HCT116 (cell line): ENCODE measurements at regions not wholly inside any gene's neighbourhood (a gene's known extent, or its start where the extent isn't known, plus 50 kb on each side); places are given as distances from the start of the nearest gene placed in this dataset.

Experiments used
- ATAC-seq: fragments of 200-7000 bp; cut with Tn5 transposase; 2 replicates; pipeline ENCODE4 v1.9.1; 2020; ENCODE audit warnings: mild to moderate bottlenecking, moderate library complexity
- BruUV-seq: library from RNA; stranded (reverse); fragments of 400-500 nt; replicated peaks from 2 replicates; lab custom pipeline; 2021; lab: Mats Ljungman, UMichigan
- CTCF ChIA-PET: fragments of 300-600 bp; sonication (Branson Sonifier 250); formaldehyde crosslinking; loops from one replicate; lab custom pipeline; 2021; ENCODE audit warnings: antibody characterized with exemption; lab: Charles Lee
- POLR2A ChIA-PET: fragments of 300-600, 350-600 bp; sonication (Branson Sonifier 250); formaldehyde crosslinking; loops from one replicate; lab custom pipeline; 2021; ENCODE audit warnings: antibody characterized with exemption; lab: Charles Lee
- RAD21 ChIA-PET, 2 experiments: fragments of 300-600 bp; sonication (Branson Sonifier 250); formaldehyde crosslinking; loops; one replicate each; lab custom pipeline; 2023; ENCODE audit warnings: low total read pairs in 2 of 2; ENCODE audit not compliant: uncharacterized antibody in 2 of 2, unreplicated experiment in 2 of 2, low non-redundant PET in 1 of 2; lab: Charles Lee
- DNase-seq: peaks from one replicate; pipeline ENCODE4 v3.0.0-alpha.2; 2010; ENCODE audit warnings: low read depth, low spot score
- H2AFZ ChIP-seq: fragments of 200-600 bp; shearing (Covaris generic), sonication (generic); 2 replicates; pipeline ENCODE4 v1.6.1; 2017; ENCODE audit warnings: low read depth, mixed run types, mixed read lengths, antibody characterized with exemption, low read length; ENCODE audit not compliant: poor library complexity, severe bottlenecking
- H3K27ac ChIP-seq: 2 replicates; pipeline ENCODE4 v1.5.1; 2012; ENCODE audit warnings: low read depth, low read length
- H3K27me3 ChIP-seq: fragments of 200-600 bp; sonication (generic); 2 replicates; pipeline ENCODE4 v1.6.1; 2016; ENCODE audit warnings: mixed run types, low read length, mixed read lengths; ENCODE audit not compliant: insufficient read depth
- H3K36me3 ChIP-seq, 2 experiments: fragments of 200-500 bp in 1 of 2; fragments of 200-600 bp in 1 of 2; sonication (Bioruptor generic) in 1 of 2; sonication (generic) in 1 of 2; 2 replicates each; pipeline versions ENCODE4 v1.5.1 to v1.6.1; 2014 to 2016; ENCODE audit warnings: low read length in 2 of 2, inconsistent platforms in 1 of 2, mixed read lengths in 1 of 2, mixed run types in 1 of 2; ENCODE audit not compliant: insufficient read depth in 2 of 2, control insufficient read depth in 1 of 2
- H3K4me1 ChIP-seq, 2 experiments: fragments of 200-600 bp in 1 of 2; sonication (generic) in 1 of 2; 2 replicates each; pipeline versions ENCODE4 v1.5.1 to v1.6.1; 2012 to 2017; ENCODE audit warnings: low read length in 2 of 2, inconsistent platforms in 1 of 2, mild to moderate bottlenecking in 1 of 2, mixed read lengths in 1 of 2, mixed run types in 1 of 2, moderate library complexity in 1 of 2; ENCODE audit not compliant: insufficient read depth in 2 of 2, control insufficient read depth in 1 of 2
- H3K4me2 ChIP-seq: fragments of 200-600 bp; sonication (generic); 2 replicates; pipeline ENCODE4 v1.6.1; 2017; ENCODE audit warnings: mixed run types, low read length, mixed read lengths
- H3K4me3 ChIP-seq, 2 experiments: fragments of 200-600 bp in 1 of 2; sonication (generic) in 1 of 2; replicated peaks in 1 of 2; 2 replicates each; pipeline ENCODE4 v1.5.1; 2011 to 2016; ENCODE audit warnings: low read length in 2 of 2, control low read depth in 1 of 2, low read depth in 1 of 2, mild to moderate bottlenecking in 1 of 2, mixed read lengths in 1 of 2, mixed run types in 1 of 2
- H3K79me2 ChIP-seq: fragments of 200-600 bp; sonication (generic); 2 replicates; pipeline ENCODE4 v1.6.1; 2017; ENCODE audit warnings: mild to moderate bottlenecking, mixed run types, low read length, moderate library complexity, mixed read lengths; ENCODE audit not compliant: insufficient read depth
- H3K9ac ChIP-seq: fragments of 200-600 bp; sonication (generic); 2 replicates; pipeline ENCODE4 v1.6.1; 2016; ENCODE audit warnings: low read length, mixed read lengths
- H3K9me2 ChIP-seq: fragments of 200-600 bp; sonication (generic), shearing (Covaris generic); 2 replicates; pipeline ENCODE4 v1.6.1; 2017; ENCODE audit warnings: mixed run types, mild to moderate bottlenecking, moderate library complexity; ENCODE audit not compliant: insufficient read depth
- H3K9me3 ChIP-seq, 2 experiments: fragments of 200-500 bp in 1 of 2; fragments of 200-600 bp in 1 of 2; sonication (Bioruptor generic) in 1 of 2; sonication (generic) in 1 of 2; 2 replicates each; pipeline ENCODE4 v1.6.1; 2014 to 2017; ENCODE audit warnings: low read length in 2 of 2, mixed read lengths in 2 of 2, inconsistent platforms in 1 of 2, low read depth in 1 of 2, mild to moderate bottlenecking in 1 of 2, mixed run types in 1 of 2, moderate library complexity in 1 of 2; ENCODE audit not compliant: control insufficient read depth in 1 of 2, insufficient read depth in 1 of 2
- H4K20me1 ChIP-seq: fragments of 200-600 bp; sonication (generic), shearing (Covaris generic); 2 replicates; pipeline ENCODE4 v1.6.1; 2017; ENCODE audit warnings: mixed run types, mild to moderate bottlenecking, moderate library complexity; ENCODE audit not compliant: insufficient read depth
- CEBPB ChIP-seq: IDR thresholded peaks from 2 replicates; pipeline ENCODE4 v1.6.1; 2012; ENCODE audit warnings: low read depth
- EGR1 ChIP-seq: IDR thresholded peaks from 2 replicates; pipeline ENCODE4 v1.6.1; 2012; ENCODE audit warnings: low read depth
- ELF1 ChIP-seq: IDR thresholded peaks from 2 replicates; pipeline ENCODE4 v1.6.1; 2012; ENCODE audit warnings: low read depth, borderline replicate concordance
- EZH2 ChIP-seq: fragments of 200-600 bp; sonication (generic); IDR thresholded peaks from 2 replicates; pipeline ENCODE4 v1.6.1; 2017; ENCODE audit warnings: antibody characterized with exemption, mixed run types
- FOSL1 ChIP-seq: IDR thresholded peaks from 2 replicates; pipeline ENCODE4 v1.6.1; 2012; ENCODE audit warnings: low read depth
- JUND ChIP-seq: IDR thresholded peaks from 2 replicates; pipeline ENCODE4 v1.6.1; 2012
- POLR2A ChIP-seq: IDR thresholded peaks from 2 replicates; pipeline ENCODE4 v1.7.0; 2011; ENCODE audit warnings: borderline replicate concordance; ENCODE audit not compliant: insufficient read depth, insufficient read length; ENCODE audit errors: extremely low read depth
- POLR2AphosphoS5 ChIP-seq: IDR thresholded peaks from 2 replicates; pipeline ENCODE4 v1.6.1; 2011; ENCODE audit warnings: mild to moderate bottlenecking, low read depth, low read length, moderate library complexity
- RAD21 ChIP-seq: IDR thresholded peaks from 2 replicates; pipeline ENCODE4 v1.6.1; 2012; ENCODE audit warnings: low read depth, mild to moderate bottlenecking
- SIN3A ChIP-seq: IDR thresholded peaks from 2 replicates; pipeline ENCODE4 v1.6.1; 2012; ENCODE audit warnings: low read depth
- SP1 ChIP-seq: IDR thresholded peaks from 2 replicates; pipeline ENCODE4 v1.6.1; 2012; ENCODE audit warnings: low read depth
- TCF7L2 ChIP-seq: IDR thresholded peaks from 2 replicates; pipeline ENCODE4 v1.7.0; 2011; ENCODE audit warnings: borderline replicate concordance, inconsistent platforms; ENCODE audit not compliant: insufficient read depth, insufficient read length; ENCODE audit errors: extremely low read depth
- YY1 ChIP-seq: IDR thresholded peaks from 2 replicates; pipeline ENCODE4 v1.6.1; 2011; ENCODE audit warnings: low read length, low read depth, moderate library complexity, mild to moderate bottlenecking; ENCODE audit not compliant: insufficient replicate concordance; ENCODE audit errors: extremely low read depth
- intact Hi-C: fragments of 100-400 bp; cut with micrococcal nuclease; formaldehyde crosslinking; loops from 2 replicates; pipeline ENCODE4 v1.10.0; 2022
- TF ChIP-seq, protein P1 (sequence below): IDR thresholded peaks from 2 replicates; pipeline ENCODE4 v1.6.1; 2011; ENCODE audit warnings: mild to moderate bottlenecking, low read length, moderate library complexity; ENCODE audit not compliant: insufficient replicate concordance; ENCODE audit errors: extremely low read depth
- TF ChIP-seq, protein P2 (sequence below): IDR thresholded peaks from 2 replicates; pipeline ENCODE4 v1.6.1; 2012
- TF ChIP-seq, protein P3 (sequence below), 3 experiments: fragments of 200-600 bp in 1 of 3; sonication (generic) in 1 of 3; IDR thresholded peaks in 2 of 3; conservative IDR thresholded peaks in 1 of 3; 2 replicates each; pipeline ENCODE4 v1.5.1; 2012 to 2017; ENCODE audit warnings: low read depth in 2 of 3, low read length in 2 of 3, antibody characterized with exemption in 1 of 3, borderline replicate concordance in 1 of 3, control low read depth in 1 of 3, mild to moderate bottlenecking in 1 of 3, mixed read lengths in 1 of 3, mixed run types in 1 of 3, moderate library complexity in 1 of 3; ENCODE audit not compliant: insufficient read depth in 1 of 3

GRCh38 chr1:39110325-39110851, 84.2 kb downstream of the NDUFS5 start:
- Histone ChIP-seq H3K9ac (no peak overlapping the region), H2AFZ (no peak overlapping the region), H3K27ac (no peak overlapping the region), H3K4me1 (peaks cover 35 to 48% of the 10 kb centered on the region in 2 experiments), H3K4me3 (no peak overlapping the region), H4K20me1 (0 out of 2 replicates have a peak, but pooled peaks cover 6% of the 10 kb centered on the region), H3K9me3 (no peaks in the 10 kb centered on the region), H3K36me3 (no peaks in the 10 kb centered on the region), H3K9me2 (no peaks in the 10 kb centered on the region), H3K4me2 (peak overlapping the region; percentile 24), H3K27me3 (no peaks in the 10 kb centered on the region), H3K79me2 (peaks cover 68% of the 10 kb centered on the region)
- ATAC-seq = no peak
- ChIA-PET RAD21 (interaction anchor here in 1 of 2 experiments (1.2 kb wide), 1 partner anchor 17 kb away, joined by 5 read pairs; no protein-coding TSS in a partner anchor), CTCF (interaction anchor here (0.9 to 1.5 kb wide), 4 partner anchors 11 to 543 kb away, joined by 3 to 5 read pairs (median 4); no protein-coding TSS in a partner anchor), POLR2A (interaction anchor here (1.6 kb wide), 1 partner anchor 81 kb away, joined by 8 read pairs; no protein-coding TSS in a partner anchor)
- intact Hi-C loops = no loop called here
- TF ChIP-seq, protein P1, sequence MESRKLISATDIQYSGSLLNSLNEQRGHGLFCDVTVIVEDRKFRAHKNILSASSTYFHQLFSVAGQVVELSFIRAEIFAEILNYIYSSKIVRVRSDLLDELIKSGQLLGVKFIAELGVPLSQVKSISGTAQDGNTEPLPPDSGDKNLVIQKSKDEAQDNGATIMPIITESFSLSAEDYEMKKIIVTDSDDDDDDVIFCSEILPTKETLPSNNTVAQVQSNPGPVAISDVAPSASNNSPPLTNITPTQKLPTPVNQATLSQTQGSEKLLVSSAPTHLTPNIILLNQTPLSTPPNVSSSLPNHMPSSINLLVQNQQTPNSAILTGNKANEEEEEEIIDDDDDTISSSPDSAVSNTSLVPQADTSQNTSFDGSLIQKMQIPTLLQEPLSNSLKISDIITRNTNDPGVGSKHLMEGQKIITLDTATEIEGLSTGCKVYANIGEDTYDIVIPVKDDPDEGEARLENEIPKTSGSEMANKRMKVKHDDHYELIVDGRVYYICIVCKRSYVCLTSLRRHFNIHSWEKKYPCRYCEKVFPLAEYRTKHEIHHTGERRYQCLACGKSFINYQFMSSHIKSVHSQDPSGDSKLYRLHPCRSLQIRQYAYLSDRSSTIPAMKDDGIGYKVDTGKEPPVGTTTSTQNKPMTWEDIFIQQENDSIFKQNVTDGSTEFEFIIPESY = no peak
- TF ChIP-seq POLR2A (no peak), EGR1 (no peak), YY1 (no peak), TCF7L2 (no peak), SP1 (no peak), FOSL1 (no peak), RAD21 (no peak), CEBPB (no peak), POLR2AphosphoS5 (no peak), ELF1 (no peak), SIN3A (no peak), EZH2 (no peak), JUND (no peak)
- TF ChIP-seq, protein P2, sequence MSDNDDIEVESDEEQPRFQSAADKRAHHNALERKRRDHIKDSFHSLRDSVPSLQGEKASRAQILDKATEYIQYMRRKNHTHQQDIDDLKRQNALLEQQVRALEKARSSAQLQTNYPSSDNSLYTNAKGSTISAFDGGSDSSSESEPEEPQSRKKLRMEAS = no peak
- TF ChIP-seq, protein P3, sequence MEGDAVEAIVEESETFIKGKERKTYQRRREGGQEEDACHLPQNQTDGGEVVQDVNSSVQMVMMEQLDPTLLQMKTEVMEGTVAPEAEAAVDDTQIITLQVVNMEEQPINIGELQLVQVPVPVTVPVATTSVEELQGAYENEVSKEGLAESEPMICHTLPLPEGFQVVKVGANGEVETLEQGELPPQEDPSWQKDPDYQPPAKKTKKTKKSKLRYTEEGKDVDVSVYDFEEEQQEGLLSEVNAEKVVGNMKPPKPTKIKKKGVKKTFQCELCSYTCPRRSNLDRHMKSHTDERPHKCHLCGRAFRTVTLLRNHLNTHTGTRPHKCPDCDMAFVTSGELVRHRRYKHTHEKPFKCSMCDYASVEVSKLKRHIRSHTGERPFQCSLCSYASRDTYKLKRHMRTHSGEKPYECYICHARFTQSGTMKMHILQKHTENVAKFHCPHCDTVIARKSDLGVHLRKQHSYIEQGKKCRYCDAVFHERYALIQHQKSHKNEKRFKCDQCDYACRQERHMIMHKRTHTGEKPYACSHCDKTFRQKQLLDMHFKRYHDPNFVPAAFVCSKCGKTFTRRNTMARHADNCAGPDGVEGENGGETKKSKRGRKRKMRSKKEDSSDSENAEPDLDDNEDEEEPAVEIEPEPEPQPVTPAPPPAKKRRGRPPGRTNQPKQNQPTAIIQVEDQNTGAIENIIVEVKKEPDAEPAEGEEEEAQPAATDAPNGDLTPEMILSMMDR (IDR thresholded peaks at IDR 0.05 in 2 of 3, conservative IDR thresholded peaks at IDR 0.05 in 1 of 3; ENCODE audit: borderline replicate concordance in 1 of 3, insufficient read depth in 1 of 3, low read depth in 2 of 3, low read length in 2 of 3) = no peak
- no peak for DNase-seq
- BruUV-seq = no TSS peak
